ENCODE measurements at regions not wholly inside any gene's neighbourhood (a gene's known extent, or its start where the extent isn't known, plus 50 kb on each side); places are given as distances from the start of the nearest gene placed in this dataset.
A peak's percentile ranks its signal among the peaks of the same experiment; 100 is the strongest.

GRCh38 chr12:65537978-65538377 is 259.5 kb downstream of the MSRB3 start:
- in situ Hi-C loops (cut with HindIII; ENCODE audit: low pct_unique_long_range_greater_than_20kb, low sequenced_read_pairs), result no loop called here
- DNase-seq (ENCODE audit: low read depth), result no peak

DNA sequence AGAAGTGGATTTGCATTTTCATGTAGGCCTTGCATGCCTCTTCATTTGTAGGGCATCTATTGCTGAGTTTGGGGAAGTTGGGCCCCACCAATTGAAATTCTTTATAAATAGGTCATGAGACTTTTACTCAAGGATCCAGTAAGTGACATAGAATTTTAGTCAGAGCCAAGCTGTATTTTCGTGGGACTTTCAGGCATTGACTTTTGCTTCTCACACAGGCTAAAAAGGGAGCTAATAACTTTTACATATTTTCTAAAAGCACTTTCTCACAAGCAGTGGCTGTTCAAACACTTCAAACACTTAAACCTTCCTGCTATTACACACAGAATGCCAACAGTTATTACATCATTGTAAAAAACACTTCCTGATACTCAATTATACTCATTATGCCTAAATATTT is 260.5 kb downstream of the MSRB3 start:
- no peak for DNase-seq (ENCODE audit: low read depth)
- in situ Hi-C loops (cut with HindIII; ENCODE audit: low pct_unique_long_range_greater_than_20kb, low sequenced_read_pairs), result no loop called here

DNA sequence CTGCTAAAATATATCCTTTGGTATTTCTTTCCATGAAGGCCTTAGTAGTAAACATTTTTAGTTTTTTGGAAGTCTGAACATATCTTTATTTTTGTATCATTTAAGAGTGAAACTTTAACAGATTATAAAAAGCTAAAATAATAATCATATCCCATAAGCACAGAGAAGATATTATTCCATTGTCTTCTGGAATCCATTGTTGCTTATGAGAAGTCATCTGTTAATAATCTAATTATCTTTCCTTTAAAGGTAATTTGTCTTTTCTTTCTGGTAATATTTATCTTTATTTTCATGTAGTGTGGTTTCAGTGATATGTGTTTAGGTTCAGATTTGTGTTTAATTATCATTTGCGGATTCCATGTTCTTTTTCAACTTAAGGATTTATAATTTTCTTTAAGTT is 261.7 kb downstream of the MSRB3 start:
- DNase-seq (ENCODE audit: low read depth), result peak; percentile 25
- in situ Hi-C loops (cut with HindIII; ENCODE audit: low pct_unique_long_range_greater_than_20kb, low sequenced_read_pairs), result no loop called here

- in situ Hi-C loops (cut with HindIII; ENCODE audit: low pct_unique_long_range_greater_than_20kb, low sequenced_read_pairs), result no loop called here
- DNase-seq (ENCODE audit: low read depth), result no peak
Measured at GRCh38 chr12:65546528-65546927, 268.0 kb downstream of the MSRB3 start.

- DNase-seq (ENCODE audit: low read depth), result peak; percentile 80
- in situ Hi-C loops (cut with HindIII; ENCODE audit: low pct_unique_long_range_greater_than_20kb, low sequenced_read_pairs), result no loop called here
Measured at GRCh38 chr12:65556676-65557437, 267.4 kb upstream of the HMGA2 start.

DNA sequence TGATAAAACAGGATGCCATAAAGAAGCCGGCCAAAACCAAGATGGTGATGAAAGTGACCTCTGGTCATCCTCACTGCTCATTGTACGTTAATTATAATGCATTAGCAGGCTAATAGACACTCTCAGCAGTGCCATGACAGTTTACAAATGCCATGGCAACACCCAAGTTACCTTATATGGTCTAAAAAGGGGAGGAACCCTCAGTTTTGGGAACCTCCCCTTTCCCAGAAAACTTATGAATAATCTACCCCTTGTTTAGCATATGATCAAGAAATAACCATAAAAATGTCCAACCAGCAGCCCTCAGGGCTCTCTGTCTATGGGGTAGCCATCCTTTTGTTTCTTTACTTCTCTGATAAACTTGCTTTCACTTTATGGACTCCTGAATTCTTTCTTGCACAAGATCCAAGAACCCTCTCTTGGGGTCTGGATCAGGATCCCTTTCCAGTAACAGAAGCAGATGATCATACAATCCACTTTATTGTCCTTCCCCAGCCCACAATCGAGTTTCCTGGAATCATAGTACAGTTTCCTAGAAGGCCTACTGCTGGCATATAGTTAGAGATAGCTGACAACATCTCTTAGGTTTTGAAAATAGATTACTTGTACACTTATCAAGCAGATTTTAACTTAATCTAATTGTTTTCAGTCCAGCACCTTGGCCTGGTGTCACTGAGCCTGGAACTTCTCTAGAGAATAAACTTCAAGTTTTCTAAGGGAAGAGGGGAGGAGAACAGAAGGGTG is 266.7 kb upstream of the HMGA2 start:
- no peak for DNase-seq (ENCODE audit: low read depth)
- in situ Hi-C loops (cut with HindIII; ENCODE audit: low pct_unique_long_range_greater_than_20kb, low sequenced_read_pairs), result no loop called here

DNA sequence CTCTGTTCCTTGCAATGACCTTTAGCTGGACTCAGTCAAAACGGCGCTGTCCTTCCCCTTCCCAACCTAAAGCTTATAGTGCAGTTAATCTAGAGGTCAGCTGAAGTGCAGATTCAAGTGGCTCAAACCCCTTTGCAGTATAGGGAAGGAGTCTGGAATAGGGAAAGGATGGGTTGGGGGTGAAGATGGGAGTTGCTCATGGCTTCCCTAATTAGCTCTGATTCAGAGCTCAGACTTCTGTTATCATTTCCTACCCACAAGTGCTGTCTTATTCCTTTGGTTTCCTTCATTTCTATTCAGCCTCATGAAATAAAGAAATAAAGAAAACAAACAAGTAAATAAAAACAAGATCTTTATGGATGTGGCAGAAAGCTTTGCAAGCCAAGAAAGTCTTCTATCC is 264.0 kb upstream of the HMGA2 start:
- in situ Hi-C loops (cut with HindIII; ENCODE audit: low pct_unique_long_range_greater_than_20kb, low sequenced_read_pairs), result no loop called here
- no peak for DNase-seq (ENCODE audit: low read depth)

DNA sequence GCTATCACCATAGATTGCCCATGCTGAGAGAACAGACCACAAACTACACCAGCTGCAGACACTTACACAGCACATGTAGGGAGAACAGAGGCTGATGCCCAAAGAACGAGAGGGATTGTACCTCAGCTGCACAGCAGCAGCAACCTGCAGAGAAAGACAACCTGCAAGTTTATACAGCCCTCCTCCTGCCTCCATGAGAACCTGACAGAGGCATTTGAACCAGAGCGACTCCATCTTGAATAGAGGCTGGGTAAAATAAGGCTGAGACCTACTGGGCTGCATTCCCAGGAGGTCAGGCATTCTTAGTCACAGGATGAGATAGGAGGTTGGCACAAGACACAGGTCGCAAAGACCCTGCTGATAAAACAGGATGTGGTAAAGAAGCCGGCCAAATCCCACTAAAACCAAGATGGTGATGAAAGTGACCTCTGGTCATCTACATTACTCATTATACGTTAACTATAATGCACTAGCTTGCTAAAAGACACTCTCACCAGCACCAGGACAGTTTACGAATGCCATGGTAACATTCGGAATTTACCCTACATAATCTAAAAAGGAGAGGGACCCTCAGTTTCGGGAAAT is 262.4 kb upstream of the HMGA2 start:
- in situ Hi-C loops (cut with HindIII; ENCODE audit: low pct_unique_long_range_greater_than_20kb, low sequenced_read_pairs), result no loop called here
- DNase-seq (ENCODE audit: low read depth), result no peak

GRCh38 chr12:65565601-65566560 is 258.4 kb upstream of the HMGA2 start:
- peak; percentile 42 for DNase-seq (ENCODE audit: low read depth)
- in situ Hi-C loops (cut with HindIII; ENCODE audit: low pct_unique_long_range_greater_than_20kb, low sequenced_read_pairs), result no loop called here

GRCh38 chr12:65566751-65567150 is 257.5 kb upstream of the HMGA2 start:
- in situ Hi-C loops (cut with HindIII; ENCODE audit: low pct_unique_long_range_greater_than_20kb, low sequenced_read_pairs), result no loop called here
- no peak for DNase-seq (ENCODE audit: low read depth)

DNA sequence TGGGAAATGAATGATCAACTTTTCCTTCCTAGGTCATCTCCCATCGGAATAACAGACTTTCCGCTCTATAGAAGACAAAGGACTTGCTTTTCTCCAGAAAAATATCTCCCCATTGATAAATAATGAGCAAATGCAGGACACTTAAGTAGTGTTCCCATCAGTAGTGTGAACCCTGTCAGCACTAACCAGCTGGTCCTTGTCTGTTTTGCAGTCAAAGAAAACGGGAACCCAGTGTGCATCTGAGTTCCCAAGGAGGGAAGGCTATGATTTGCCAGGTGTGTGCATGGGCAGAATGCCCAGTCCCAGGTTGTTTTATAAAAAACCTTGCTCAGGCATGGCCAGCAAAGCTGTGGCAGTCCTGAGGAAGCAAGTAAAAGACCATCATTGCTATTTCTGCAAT is 256.5 kb upstream of the HMGA2 start:
- no peak for DNase-seq (ENCODE audit: low read depth)
- in situ Hi-C loops (cut with HindIII; ENCODE audit: low pct_unique_long_range_greater_than_20kb, low sequenced_read_pairs), result no loop called here

GRCh38 chr12:65568517-65568916 is 255.8 kb upstream of the HMGA2 start:
- in situ Hi-C loops (cut with HindIII; ENCODE audit: low pct_unique_long_range_greater_than_20kb, low sequenced_read_pairs), result no loop called here
- no peak for DNase-seq (ENCODE audit: low read depth)

DNA sequence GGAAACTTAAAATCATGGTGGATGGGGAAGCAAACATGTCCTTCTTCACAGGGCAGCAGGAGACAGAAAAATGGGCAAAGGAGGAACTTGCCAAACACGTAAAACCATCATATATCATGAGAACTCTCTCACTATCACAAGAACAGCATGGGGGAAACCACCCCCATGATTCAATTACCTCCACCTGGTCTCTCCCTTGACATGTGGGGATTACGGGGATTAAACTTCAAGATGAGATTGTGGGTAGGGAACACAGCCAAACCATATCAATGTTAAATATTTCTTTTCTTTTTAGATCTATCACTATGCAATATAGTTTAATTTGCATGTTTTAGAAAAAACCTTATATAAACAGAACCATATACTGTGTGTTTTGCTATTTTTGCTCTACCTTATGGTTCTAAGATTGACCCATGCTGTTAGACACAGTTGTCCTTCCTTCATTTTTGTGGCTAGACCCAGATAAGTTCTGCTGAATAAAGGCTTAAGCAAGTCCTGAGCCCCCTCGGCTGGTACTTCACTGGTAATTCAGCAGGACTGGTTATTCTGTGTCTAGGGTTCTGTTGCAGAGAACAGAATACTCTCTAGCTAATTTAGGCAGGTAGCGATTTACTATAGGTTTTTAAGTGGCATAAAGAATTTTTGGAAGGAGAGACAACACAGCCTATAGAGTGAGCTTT is 253.7 kb upstream of the HMGA2 start:
- in situ Hi-C loops (cut with HindIII; ENCODE audit: low pct_unique_long_range_greater_than_20kb, low sequenced_read_pairs), result no loop called here
- DNase-seq (ENCODE audit: low read depth), result no peak

- in situ Hi-C loops (cut with HindIII; ENCODE audit: low pct_unique_long_range_greater_than_20kb, low sequenced_read_pairs), result no loop called here
- no peak for DNase-seq (ENCODE audit: low read depth)
Measured at GRCh38 chr12:65574867-65575266, 249.4 kb upstream of the HMGA2 start.

- DNase-seq (ENCODE audit: low read depth), result no peak
- in situ Hi-C loops (cut with HindIII; ENCODE audit: low pct_unique_long_range_greater_than_20kb, low sequenced_read_pairs), result no loop called here
Measured at GRCh38 chr12:65584016-65584415, 240.3 kb upstream of the HMGA2 start.

DNA sequence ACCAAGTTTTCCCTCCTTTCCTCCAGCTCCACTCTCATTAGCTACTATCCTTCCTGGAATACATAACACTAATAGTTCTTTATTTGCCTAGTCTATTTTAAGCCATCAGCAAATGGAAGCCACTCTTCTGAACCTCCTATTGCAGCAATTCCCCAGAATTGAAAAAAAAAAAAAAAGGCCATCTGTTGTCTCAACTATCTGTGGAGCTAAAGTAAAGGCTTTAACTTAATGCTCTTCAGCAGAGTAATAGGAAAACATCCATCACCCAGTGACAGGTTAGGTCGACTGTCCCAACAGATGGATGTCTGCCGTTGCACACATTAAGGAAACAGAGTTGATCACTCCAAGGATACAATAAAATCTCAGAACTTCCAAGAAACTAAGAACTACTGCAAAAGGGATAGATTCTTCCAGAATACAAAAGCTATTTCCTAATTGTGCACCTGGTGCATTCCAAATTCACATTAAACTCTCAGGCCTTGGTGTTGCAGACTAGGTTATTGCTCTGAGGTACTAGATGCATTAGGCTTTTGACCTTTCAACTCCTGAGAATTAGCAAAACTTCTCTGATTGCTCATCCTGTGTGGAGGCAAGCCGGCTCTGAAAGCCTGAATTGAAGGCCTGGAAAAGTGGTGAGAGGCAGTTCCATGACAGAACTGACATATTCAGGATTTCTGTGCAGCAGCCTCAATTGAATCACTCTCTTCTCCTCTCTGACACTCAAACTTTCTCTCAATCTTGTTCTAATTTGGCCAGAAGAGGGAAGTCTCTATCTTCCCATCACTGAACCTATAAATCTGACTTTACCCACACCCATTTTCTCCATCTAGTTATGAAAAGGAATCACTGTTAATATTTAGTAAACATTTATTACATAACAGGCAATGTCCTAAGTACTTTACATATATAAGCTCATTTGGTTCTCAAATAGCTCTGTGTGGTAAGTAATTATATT is 238.4 kb upstream of the HMGA2 start:
- no peak for DNase-seq (ENCODE audit: low read depth)
- in situ Hi-C loops (cut with HindIII; ENCODE audit: low pct_unique_long_range_greater_than_20kb, low sequenced_read_pairs), result no loop called here

DNA sequence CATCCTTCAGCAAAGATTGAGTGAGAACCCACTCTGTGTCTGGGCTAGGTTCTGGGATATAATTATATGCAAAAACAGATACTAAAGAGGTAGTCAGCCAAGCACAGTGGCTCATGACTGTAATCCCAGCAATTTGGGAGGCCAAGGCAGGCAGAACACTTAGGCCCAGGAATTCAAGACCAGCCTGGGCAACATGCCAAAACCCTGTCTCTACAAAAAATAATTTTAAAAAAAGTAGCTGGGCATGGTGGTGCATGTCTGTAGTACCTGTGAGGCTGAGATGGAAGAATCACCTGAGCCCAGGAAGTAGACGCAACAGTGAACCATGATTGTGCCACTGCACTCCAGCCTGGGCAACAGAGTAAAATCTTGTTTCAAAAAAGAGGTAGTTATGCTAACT is 237.5 kb upstream of the HMGA2 start:
- no peak for DNase-seq (ENCODE audit: low read depth)
- in situ Hi-C loops (cut with HindIII; ENCODE audit: low pct_unique_long_range_greater_than_20kb, low sequenced_read_pairs), result no loop called here

All from Caki2 (cell line).